Frontal cortex (tissue), 3 donors: ENCODE measurements at regions not wholly inside any gene's neighbourhood (a gene's known extent, or its start where the extent isn't known, plus 50 kb on each side); places are given as distances from the start of the nearest gene placed in this dataset.

Experiments
- DNase-seq, 2 donors: peaks; one replicate each; pipeline ENCODE4 v3.0.0; 2012; ENCODE audit warnings: low spot score in 2 of 2
- FAIRE-seq: peaks from 2 replicates; lab custom pipeline; 2012; peaks lifted over from hg19 to GRCh38; lab: Jason Lieb, UNC
- donor health status: control.
- donor health status: control.
- donor health status: control.

- DNase-seq (no peak), FAIRE-seq (no peak)
Observed at GRCh38 chr21:27155130-27155500, 188.2 kb upstream of the ADAMTS5 start.

- no peak for DNase-seq
Observed at GRCh38 chr21:27154451-27155129, 187.7 kb upstream of the ADAMTS5 start.

GRCh38 chr21:27152996-27153395, 186.1 kb upstream of the ADAMTS5 start:
- FAIRE-seq (no peak), DNase-seq (no peak)

More at GRCh38 chr21:27154451-27155129, 187.7 kb upstream of the ADAMTS5 start:
- FAIRE-seq = no peak

GRCh38 chr21:27149034-27149433, 182.1 kb upstream of the ADAMTS5 start:
- DNase-seq = no peak
- no peak for FAIRE-seq

DNA sequence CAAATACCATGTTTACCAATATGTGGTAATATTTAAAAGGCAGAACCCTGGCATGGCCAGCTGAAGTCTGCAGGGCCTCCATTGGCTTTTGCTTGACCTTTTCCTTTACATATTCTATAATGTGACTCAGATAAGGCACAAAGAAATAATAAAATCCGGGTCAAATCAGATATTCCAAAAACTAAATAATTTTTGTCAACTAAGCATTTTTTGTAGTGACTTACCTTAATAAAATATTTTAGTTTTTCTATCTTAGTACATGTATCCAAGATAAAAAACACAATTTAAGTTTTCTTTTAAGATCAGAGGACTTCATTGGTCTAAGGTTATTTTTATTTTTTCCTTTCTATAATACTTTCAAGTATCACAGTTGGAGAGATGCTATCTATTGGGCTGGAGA, 179.4 kb upstream of the ADAMTS5 start:
- no peak for FAIRE-seq
- no peak for DNase-seq

- no peak for DNase-seq
Observed at GRCh38 chr21:27145134-27145798, 178.4 kb upstream of the ADAMTS5 start.

DNA sequence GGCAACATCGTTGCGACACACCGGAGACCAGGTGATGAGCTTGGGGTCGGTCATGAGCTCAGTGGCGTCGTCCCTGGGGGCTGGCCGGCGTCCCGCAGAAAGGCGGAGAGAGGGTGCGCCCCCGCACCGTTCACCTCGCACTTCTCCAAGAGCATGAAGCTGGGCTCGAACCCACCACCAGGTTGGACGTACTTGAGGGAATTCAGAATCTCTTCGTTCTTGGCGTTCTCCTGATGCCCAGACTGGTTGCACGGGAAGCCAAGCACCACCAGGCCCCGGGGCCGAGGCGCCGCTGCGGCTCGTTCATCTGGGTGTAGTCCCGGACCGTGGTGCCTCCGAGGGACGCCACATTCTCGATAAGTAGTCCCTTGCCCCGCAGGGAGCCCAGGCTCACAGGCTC, 176.6 kb upstream of the ADAMTS5 start:
- FAIRE-seq (no peak), DNase-seq (no peak)

More at GRCh38 chr21:27145134-27145798, 178.4 kb upstream of the ADAMTS5 start:
- FAIRE-seq = no peak

GRCh38 chr21:27139526-27139925, 172.6 kb upstream of the ADAMTS5 start:
- DNase-seq (no peak), FAIRE-seq (no peak)

- no peak for DNase-seq
- FAIRE-seq = no peak
Observed at GRCh38 chr21:27134516-27134915, 167.6 kb upstream of the ADAMTS5 start.

GRCh38 chr21:27132266-27132665, 165.4 kb upstream of the ADAMTS5 start:
- no peak for DNase-seq
- FAIRE-seq = no peak

DNA sequence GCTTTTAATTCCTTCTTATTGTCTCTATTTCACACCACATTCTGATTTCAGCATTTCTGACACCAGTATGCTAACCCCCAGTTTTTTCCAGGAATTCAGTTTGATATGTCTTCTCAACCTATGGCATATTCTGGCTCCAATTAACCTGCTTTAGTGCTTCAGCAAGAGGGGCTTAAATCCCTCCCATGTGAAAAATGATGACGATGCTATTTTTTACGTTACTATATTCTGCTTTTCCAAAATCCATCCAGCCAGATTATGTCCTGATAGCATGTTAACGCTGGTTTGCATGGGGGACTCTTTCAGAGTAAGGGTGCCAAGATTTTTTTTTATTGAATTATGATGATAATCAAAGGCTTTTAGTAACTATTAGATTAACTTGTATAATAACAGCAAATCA, 163.3 kb upstream of the ADAMTS5 start:
- DNase-seq (no peak), FAIRE-seq (no peak)

DNA sequence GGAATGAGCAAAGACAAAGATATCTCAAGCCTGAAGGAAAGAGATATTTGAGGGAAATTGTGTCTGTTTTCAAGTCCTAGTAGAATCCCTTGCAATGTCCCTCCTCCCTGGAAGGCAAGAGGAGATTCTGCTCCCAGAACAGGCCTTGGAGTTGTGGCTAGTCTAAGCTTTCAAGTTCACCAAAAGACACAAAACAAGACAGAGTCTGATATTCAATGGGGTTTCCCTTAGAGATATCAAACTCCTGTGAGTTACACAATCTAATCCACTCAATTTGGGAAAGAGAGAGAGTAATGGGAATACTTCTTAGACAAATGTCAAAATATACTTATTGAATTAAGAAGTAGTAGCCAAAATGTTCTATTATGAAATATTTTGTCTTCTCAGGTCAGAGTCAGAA, 162.8 kb upstream of the ADAMTS5 start:
- no peak for FAIRE-seq
- no peak for DNase-seq

GRCh38 chr21:27129215-27129614, 162.3 kb upstream of the ADAMTS5 start:
- no peak for FAIRE-seq
- no peak for DNase-seq

DNA sequence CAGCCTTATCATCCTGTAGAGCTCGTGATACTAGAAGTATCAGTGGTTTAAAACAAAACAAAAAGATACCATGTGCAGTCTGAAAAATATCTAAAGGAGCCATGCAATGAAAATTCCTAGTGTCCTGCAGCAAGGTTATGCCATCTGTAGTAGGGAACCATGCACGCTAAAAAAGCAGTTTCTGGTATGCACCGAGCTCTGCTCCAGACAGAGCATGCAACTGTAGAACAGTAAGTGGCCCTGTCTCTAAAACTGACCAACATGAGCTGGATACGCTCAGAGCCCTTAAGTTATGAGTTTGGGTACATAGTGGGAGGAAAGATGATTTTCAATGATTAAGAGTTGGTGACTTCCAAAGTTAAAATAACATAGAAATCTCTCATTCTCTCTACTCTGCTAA, 159.3 kb upstream of the ADAMTS5 start:
- FAIRE-seq (no peak), DNase-seq (no peak)

GRCh38 chr21:27122686-27123085, 155.8 kb upstream of the ADAMTS5 start:
- DNase-seq (no peak), FAIRE-seq (no peak)

DNA sequence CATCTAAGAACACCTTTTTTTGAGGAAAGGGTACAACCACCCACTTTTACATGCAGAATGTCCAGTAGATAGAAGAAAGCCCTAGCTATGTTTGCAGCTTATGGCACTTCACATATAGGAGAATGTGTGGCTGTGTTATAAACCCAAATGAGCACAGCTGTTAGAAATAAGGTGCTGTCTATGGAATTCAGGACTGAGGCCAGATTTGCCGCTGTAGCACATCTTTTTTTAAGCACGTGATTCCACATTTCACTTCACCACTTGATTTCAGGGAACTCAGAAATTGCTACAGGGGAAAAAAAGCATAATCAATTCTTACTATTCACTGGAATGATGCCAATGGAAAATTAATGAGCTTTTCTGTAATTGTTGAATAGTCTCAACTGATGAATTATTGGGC, 147.2 kb upstream of the ADAMTS5 start:
- no peak for DNase-seq
- no peak for FAIRE-seq

GRCh38 chr21:27112186-27112585, 145.3 kb upstream of the ADAMTS5 start:
- no peak for DNase-seq
- FAIRE-seq = no peak

- FAIRE-seq (no peak), DNase-seq (no peak)
Observed at GRCh38 chr21:27110956-27111355, 144.1 kb upstream of the ADAMTS5 start.

DNA sequence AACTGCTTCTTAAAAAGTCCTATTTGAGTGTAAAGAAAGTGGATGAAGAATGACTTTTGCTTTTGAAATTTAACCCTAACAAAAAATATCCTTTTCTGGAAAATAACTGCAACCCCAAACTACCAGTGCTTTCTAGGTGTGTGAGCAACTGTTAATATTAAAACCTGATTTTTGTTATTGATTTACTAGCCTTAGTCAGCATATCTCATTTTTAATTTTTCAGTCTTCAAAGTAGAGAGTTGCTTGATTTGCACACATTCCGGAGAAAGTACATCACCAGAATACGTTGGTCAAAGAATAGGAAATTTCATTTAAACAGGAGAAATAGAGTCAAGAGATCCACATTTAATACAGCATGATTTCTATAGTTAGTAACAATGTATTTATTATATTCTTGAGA, 141.8 kb upstream of the ADAMTS5 start:
- FAIRE-seq (no peak), DNase-seq (no peak)

DNA sequence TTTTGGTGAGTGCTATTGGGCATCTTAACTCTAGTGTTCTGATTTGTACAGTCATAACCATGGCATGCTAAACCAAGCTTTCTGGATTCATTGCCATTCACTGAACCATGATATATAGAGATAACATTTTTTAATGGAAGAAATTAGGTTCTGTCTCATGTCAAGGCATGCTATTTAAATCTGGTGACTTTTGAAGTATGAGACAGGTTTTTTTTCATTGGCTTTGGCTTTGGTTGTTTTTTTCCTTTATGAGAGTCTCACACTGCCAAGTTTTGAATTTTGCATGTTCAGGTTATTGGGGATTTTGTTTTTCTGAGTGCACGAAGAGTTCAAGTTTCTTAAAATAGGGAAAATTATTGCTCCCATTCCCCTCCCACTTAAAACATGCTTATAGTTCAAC, 141.3 kb upstream of the ADAMTS5 start:
- DNase-seq = no peak
- FAIRE-seq = no peak

- FAIRE-seq = no peak
Observed at GRCh38 chr21:27104846-27105431, 138.1 kb upstream of the ADAMTS5 start.

More at GRCh38 chr21:27104846-27105431, 138.1 kb upstream of the ADAMTS5 start:
- DNase-seq = no peak
